GM23248 (cell line): ENCODE measurements at regions not wholly inside any gene's neighbourhood (a gene's known extent, or its start where the extent isn't known, plus 50 kb on each side); places are given as distances from the start of the nearest gene placed in this dataset.

Experiments used
- DNase-seq: peaks from one replicate; pipeline ENCODE4 v3.0.0-alpha.2; 2015
- H2AFZ ChIP-seq: fragments of 200-600 bp; sonication (generic); 2 replicates; pipeline ENCODE4 v1.6.1; 2016; ENCODE audit warnings: antibody characterized with exemption
- H3F3A ChIP-seq: fragments of 200-600 bp; sonication (generic); 2 replicates; pipeline ENCODE4 v1.6.1; 2016; ENCODE audit warnings: mild to moderate bottlenecking, antibody characterized with exemption, mixed run types; ENCODE audit not compliant: insufficient read depth
- H3K27ac ChIP-seq: fragments of 200-600 bp; sonication (generic); 2 replicates; pipeline ENCODE4 v1.5.1; 2016; ENCODE audit warnings: mild to moderate bottlenecking
- H3K27me3 ChIP-seq: fragments of 200-600 bp; sonication (generic); replicated peaks from 2 replicates; pipeline ENCODE4 v1.6.1; 2016; ENCODE audit warnings: mild to moderate bottlenecking; ENCODE audit not compliant: insufficient read depth
- H3K36me3 ChIP-seq: fragments of 200-600 bp; sonication (generic); 2 replicates; pipeline ENCODE4 v1.6.1; 2016; ENCODE audit warnings: low read depth, mild to moderate bottlenecking
- H3K4me1 ChIP-seq: fragments of 200-600 bp; sonication (generic); 2 replicates; pipeline ENCODE4 v1.6.1; 2016; ENCODE audit warnings: mild to moderate bottlenecking; ENCODE audit not compliant: insufficient read depth
- H3K4me2 ChIP-seq: fragments of 200-600 bp; sonication (generic); one replicate; pipeline ENCODE4 v1.6.1; 2016; ENCODE audit warnings: mild to moderate bottlenecking; ENCODE audit not compliant: unreplicated experiment
- H3K4me3 ChIP-seq: fragments of 200-600 bp; sonication (generic); 2 replicates; pipeline ENCODE4 v1.5.1; 2016; ENCODE audit warnings: mild to moderate bottlenecking
- H3K79me2 ChIP-seq: fragments of 200-600 bp; sonication (generic); 2 replicates; pipeline ENCODE4 v1.6.1; 2016; ENCODE audit warnings: mild to moderate bottlenecking; ENCODE audit not compliant: insufficient read depth
- H3K9ac ChIP-seq: fragments of 200-600 bp; sonication (generic); 2 replicates; pipeline ENCODE4 v1.6.1; 2016; ENCODE audit warnings: mild to moderate bottlenecking
- H3K9me2 ChIP-seq: fragments of 200-600 bp; sonication (generic); 2 replicates; pipeline ENCODE4 v1.6.1; 2016; ENCODE audit warnings: mixed run types, mild to moderate bottlenecking, moderate library complexity; ENCODE audit not compliant: insufficient read depth
- H3K9me3 ChIP-seq: fragments of 200-600 bp; sonication (generic); one replicate; pipeline ENCODE4 v1.6.1; 2017; ENCODE audit warnings: low read depth
- H4K20me1 ChIP-seq: fragments of 200-600 bp; sonication (generic); 2 replicates; pipeline ENCODE4 v1.6.0; 2016; ENCODE audit not compliant: insufficient read depth
- EZH2 ChIP-seq: fragments of 200-600 bp; sonication (generic); IDR thresholded peaks from 2 replicates; pipeline ENCODE4 v1.6.1; 2018; ENCODE audit warnings: antibody characterized with exemption, mild to moderate bottlenecking; ENCODE audit not compliant: insufficient read depth, poor library complexity, severe bottlenecking
- EZH2phosphoT487 ChIP-seq: fragments of 200-600 bp; sonication (generic); IDR thresholded peaks from 2 replicates; pipeline ENCODE4 v1.6.1; 2018; ENCODE audit warnings: antibody characterized with exemption, moderate library complexity, mild to moderate bottlenecking, low read depth; ENCODE audit not compliant: insufficient read depth
- WGBS, 2 experiments: methylation state at CpG; one replicate each; pipeline ENCODE4 v1.1.6; 2015 to 2017; ENCODE audit warnings: low lambda C conversion rate in 2 of 2, low coverage in 1 of 2; ENCODE audit errors: missing lambda C conversion rate in 2 of 2; 5-methylcytosine and 5-hydroxymethylcytosine counted together
- in situ Hi-C: fragments of 300-500 bp; cut with MboI; formaldehyde crosslinking; loops from 2 replicates; pipeline ENCODE4 v1.15.0; 2020

GRCh38 chr15:37731146-37731746 lies 203.2 kb upstream of the TMCO5A start:
- DNase-seq, result no peak
- no peak overlapping the region for H3K4me3 ChIP-seq
- no peaks in the 10 kb centered on the region for H3K79me2 ChIP-seq
- in situ Hi-C loops, result no loop called here
- no peak overlapping the region for H3K9ac ChIP-seq
- H2AFZ ChIP-seq, result no peak overlapping the region
- H3K27me3 ChIP-seq, result no peaks in the 10 kb centered on the region; the same call in 1 of the 2 replicates
- no peak overlapping the region for H3K4me2 ChIP-seq
- no peaks in the 10 kb centered on the region for H3K36me3 ChIP-seq
- TF ChIP-seq EZH2phosphoT487 (no peak), EZH2 (no peak)
- no peaks in the 10 kb centered on the region for H3K9me3 ChIP-seq
- H3F3A ChIP-seq, result no peaks in the 10 kb centered on the region
- H4K20me1 ChIP-seq, result no peaks in the 10 kb centered on the region; the same call in 1 of the 2 replicates
- H3K4me1 ChIP-seq, result no peaks in the 10 kb centered on the region
- no peak overlapping the region for H3K27ac ChIP-seq
- WGBS, 2 experiments, result 61 to 73% methylated on average over 5 of the region's 5 CpGs
- H3K9me2 ChIP-seq, result no peaks in the 10 kb centered on the region

- H3K27me3 ChIP-seq, result peaks cover 10% of the 10 kb centered on the region; the same call in 1 of the 2 replicates
- H3F3A ChIP-seq, result no peaks in the 10 kb centered on the region
- no peaks in the 10 kb centered on the region for H3K9me3 ChIP-seq
- H3K27ac ChIP-seq, result no peak overlapping the region
- in situ Hi-C loops, result no loop called here
- H4K20me1 ChIP-seq, result no peaks in the 10 kb centered on the region; the same call in 1 of the 2 replicates
- H3K79me2 ChIP-seq, result no peaks in the 10 kb centered on the region
- H3K36me3 ChIP-seq, result no peaks in the 10 kb centered on the region
- H3K4me1 ChIP-seq, result no peaks in the 10 kb centered on the region
- no peak overlapping the region for H3K4me3 ChIP-seq
- TF ChIP-seq EZH2phosphoT487 (no peak), EZH2 (no peak)
- WGBS, 2 experiments, result 84 to 87% methylated on average over 5 of the region's 5 CpGs
- peak; percentile 48 for DNase-seq
- no peaks in the 10 kb centered on the region for H3K9me2 ChIP-seq
- H2AFZ ChIP-seq, result no peak overlapping the region
- H3K9ac ChIP-seq, result no peak overlapping the region
- H3K4me2 ChIP-seq, result no peak overlapping the region
Observed at GRCh38 chr15:37733628-37734027, 200.8 kb upstream of the TMCO5A start.

GRCh38 chr15:37740623-37741141 lies 193.8 kb upstream of the TMCO5A start:
- Histone ChIP-seq H2AFZ (no peak overlapping the region), H3K4me2 (no peak overlapping the region), H3K27ac (no peak overlapping the region), H3K4me1 (no peaks in the 10 kb centered on the region), H3K9ac (no peak overlapping the region), H3F3A (no peaks in the 10 kb centered on the region), H4K20me1 (no peaks in the 10 kb centered on the region; the same call in 1 of the 2 replicates), H3K27me3 (peaks cover 30% of the 10 kb centered on the region; the same call in 1 of the 2 replicates), H3K36me3 (no peaks in the 10 kb centered on the region), H3K9me2 (no peaks in the 10 kb centered on the region), H3K79me2 (no peaks in the 10 kb centered on the region), H3K4me3 (no peak overlapping the region), H3K9me3 (no peaks in the 10 kb centered on the region)
- DNase-seq, result no peak
- 35 to 36% methylated on average over 4 of the region's 4 CpGs for WGBS, 2 experiments
- in situ Hi-C loops, result no loop called here
- no peak for TF ChIP-seq EZH2
- no peak for TF ChIP-seq EZH2phosphoT487

- Histone ChIP-seq H3K4me3 (no peak overlapping the region), H3K9ac (no peak overlapping the region), H3K4me1 (no peaks in the 10 kb centered on the region), H3K36me3 (no peaks in the 10 kb centered on the region), H3K9me3 (no peaks in the 10 kb centered on the region), H4K20me1 (no peaks in the 10 kb centered on the region), H3K4me2 (no peak overlapping the region), H3K27me3 (peaks cover 20% of the 10 kb centered on the region; the same call in 1 of the 2 replicates), H3K27ac (no peak overlapping the region), H3K79me2 (no peaks in the 10 kb centered on the region), H3K9me2 (no peaks in the 10 kb centered on the region), H3F3A (no peaks in the 10 kb centered on the region), H2AFZ (no peak overlapping the region)
- in situ Hi-C loops, result no loop called here
- 47 to 51% methylated on average over 3 of the region's 3 CpGs for WGBS, 2 experiments
- no peak for TF ChIP-seq EZH2
- no peak for DNase-seq
Observed at GRCh38 chr15:37743826-37744225, 190.6 kb upstream of the TMCO5A start.

DNA sequence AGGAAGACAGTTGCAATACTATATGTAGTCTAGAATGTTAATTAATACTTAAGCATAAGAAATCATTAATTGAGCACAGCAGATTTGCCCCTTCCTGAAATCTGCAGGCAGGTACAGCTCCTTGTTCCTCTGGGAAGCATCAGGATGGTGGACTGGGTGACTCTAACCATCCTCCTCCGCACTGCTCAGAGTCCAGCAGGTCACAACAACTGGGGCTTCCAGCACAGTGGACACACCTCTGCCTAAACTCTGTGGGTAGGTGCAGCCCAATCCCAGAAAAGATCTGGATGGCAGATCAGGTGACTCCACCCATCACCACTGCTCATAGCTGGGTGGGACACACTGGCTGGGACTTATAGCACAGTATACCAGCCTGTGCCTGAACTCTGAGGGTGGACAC lies 189.9 kb upstream of the TMCO5A start:
- no peak for TF ChIP-seq EZH2
- no peak for TF ChIP-seq EZH2phosphoT487
- Histone ChIP-seq H3K27ac (no peak overlapping the region), H3K4me1 (no peaks in the 10 kb centered on the region), H2AFZ (no peak overlapping the region), H3K9me2 (no peaks in the 10 kb centered on the region), H3K4me3 (no peak overlapping the region), H3K36me3 (no peaks in the 10 kb centered on the region), H3K79me2 (no peaks in the 10 kb centered on the region), H3F3A (no peaks in the 10 kb centered on the region), H3K4me2 (no peak overlapping the region), H3K27me3 (peaks cover 18% of the 10 kb centered on the region; the same call in 1 of the 2 replicates), H3K9ac (no peak overlapping the region), H4K20me1 (no peaks in the 10 kb centered on the region), H3K9me3 (no peaks in the 10 kb centered on the region)
- WGBS, 2 experiments, result 10 to 15% methylated on average over 1 of the region's 1 CpG
- no peak for DNase-seq
- in situ Hi-C loops, result no loop called here
